ENCODE measurements at regions not wholly inside any gene's neighbourhood (a gene's known extent, or its start where the extent isn't known, plus 50 kb on each side); places are given as distances from the start of the nearest gene placed in this dataset.

GRCh38 chr14:50040895-50041465 is 75.4 kb downstream of the VCPKMT start:
- TF ChIP-seq, protein P1, sequence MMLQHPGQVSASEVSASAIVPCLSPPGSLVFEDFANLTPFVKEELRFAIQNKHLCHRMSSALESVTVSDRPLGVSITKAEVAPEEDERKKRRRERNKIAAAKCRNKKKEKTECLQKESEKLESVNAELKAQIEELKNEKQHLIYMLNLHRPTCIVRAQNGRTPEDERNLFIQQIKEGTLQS (IDR thresholded peaks at IDR 0.05): no peak
- TF ChIP-seq CTCF (IDR thresholded peaks at IDR 0.05; ENCODE audit: low read depth, low read length, missing input control) (no peak), HNF4G (IDR thresholded peaks at IDR 0.05) (no peak)
